Fibroblast of the aortic adventitia (primary cell): ENCODE measurements at regions not wholly inside any gene's neighbourhood (a gene's known extent, or its start where the extent isn't known, plus 50 kb on each side); places are given as distances from the start of the nearest gene placed in this dataset.
A peak's percentile ranks its signal among the peaks of the same experiment; 100 is the strongest.

Experiments used
- DNase-seq: peaks from one replicate; pipeline ENCODE4 v3.0.0-alpha.2; 2010; ENCODE audit warnings: low read depth
- H3K4me3 ChIP-seq: 2 replicates; pipeline ENCODE4 v1.5.1; 2011; ENCODE audit warnings: low read depth, mild to moderate bottlenecking, control low read depth, low read length, moderate library complexity
- TF ChIP-seq, protein P1 (sequence below): IDR thresholded peaks from 2 replicates; pipeline ENCODE4 v1.5.1; 2011; ENCODE audit warnings: mild to moderate bottlenecking, low read length, control low read depth, inconsistent platforms; ENCODE audit not compliant: insufficient read depth

GRCh38 chr1:209048941-209049669 is 534.4 kb upstream of the CAMK1G start:
- DNase-seq = peak; percentile 28
- TF ChIP-seq, protein P1, sequence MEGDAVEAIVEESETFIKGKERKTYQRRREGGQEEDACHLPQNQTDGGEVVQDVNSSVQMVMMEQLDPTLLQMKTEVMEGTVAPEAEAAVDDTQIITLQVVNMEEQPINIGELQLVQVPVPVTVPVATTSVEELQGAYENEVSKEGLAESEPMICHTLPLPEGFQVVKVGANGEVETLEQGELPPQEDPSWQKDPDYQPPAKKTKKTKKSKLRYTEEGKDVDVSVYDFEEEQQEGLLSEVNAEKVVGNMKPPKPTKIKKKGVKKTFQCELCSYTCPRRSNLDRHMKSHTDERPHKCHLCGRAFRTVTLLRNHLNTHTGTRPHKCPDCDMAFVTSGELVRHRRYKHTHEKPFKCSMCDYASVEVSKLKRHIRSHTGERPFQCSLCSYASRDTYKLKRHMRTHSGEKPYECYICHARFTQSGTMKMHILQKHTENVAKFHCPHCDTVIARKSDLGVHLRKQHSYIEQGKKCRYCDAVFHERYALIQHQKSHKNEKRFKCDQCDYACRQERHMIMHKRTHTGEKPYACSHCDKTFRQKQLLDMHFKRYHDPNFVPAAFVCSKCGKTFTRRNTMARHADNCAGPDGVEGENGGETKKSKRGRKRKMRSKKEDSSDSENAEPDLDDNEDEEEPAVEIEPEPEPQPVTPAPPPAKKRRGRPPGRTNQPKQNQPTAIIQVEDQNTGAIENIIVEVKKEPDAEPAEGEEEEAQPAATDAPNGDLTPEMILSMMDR = no peak
- H3K4me3 ChIP-seq = no peak overlapping the region

GRCh38 chr1:209051570-209051969 is 531.9 kb upstream of the CAMK1G start:
- no peak for DNase-seq
- H3K4me3 ChIP-seq = no peak overlapping the region
- TF ChIP-seq, protein P1 = no peak

GRCh38 chr1:209053587-209053986 is 529.9 kb upstream of the CAMK1G start:
- TF ChIP-seq, protein P1 = no peak
- no peak for DNase-seq
- H3K4me3 ChIP-seq = no peak overlapping the region

DNA sequence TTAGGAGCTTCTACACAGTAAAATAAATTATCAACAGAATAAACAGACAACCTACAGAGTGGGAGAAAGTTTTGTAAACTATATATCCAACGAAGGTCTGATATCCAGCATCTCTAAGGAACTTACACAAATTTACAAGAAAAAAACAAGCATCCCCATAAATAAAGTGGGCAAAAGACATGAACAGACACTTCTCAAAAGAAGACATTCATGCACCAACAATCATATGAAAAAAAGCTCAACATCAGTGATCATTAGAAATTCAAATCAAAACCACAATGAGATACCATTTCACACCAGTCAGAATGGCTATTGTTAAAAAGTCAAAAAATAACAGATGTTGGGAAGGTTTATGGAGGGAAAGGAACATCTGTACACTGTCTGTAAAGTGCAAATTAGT is 526.4 kb upstream of the CAMK1G start:
- H3K4me3 ChIP-seq = no peak overlapping the region
- no peak for DNase-seq
- TF ChIP-seq, protein P1 = no peak

GRCh38 chr1:209057901-209058300 is 525.6 kb upstream of the CAMK1G start:
- TF ChIP-seq, protein P1 = no peak
- DNase-seq = no peak
- H3K4me3 ChIP-seq = no peak overlapping the region

- no peak for DNase-seq
- H3K4me3 ChIP-seq = no peak overlapping the region
- TF ChIP-seq, protein P1 = no peak
Measured at GRCh38 chr1:209059376-209059775, 524.1 kb upstream of the CAMK1G start.

- TF ChIP-seq, protein P1 = no peak
- DNase-seq = no peak
- no peak overlapping the region for H3K4me3 ChIP-seq
Measured at GRCh38 chr1:209059981-209060380, 523.5 kb upstream of the CAMK1G start.
